IMR-90 (cell line): ENCODE measurements at regions not wholly inside any gene's neighbourhood (a gene's known extent, or its start where the extent isn't known, plus 50 kb on each side); places are given as distances from the start of the nearest gene placed in this dataset.

ENCODE experiments used
- ATAC-seq: fragments of 200-7000 bp; cut with Tn5 transposase; 2 replicates; pipeline ENCODE4 v1.9.1; 2020; ENCODE audit warnings: low read depth, mild to moderate bottlenecking, moderate library complexity
- BruUV-seq: library from RNA; stranded (reverse); fragments of 400-500 nt; replicated peaks from 2 replicates; lab custom pipeline; 2021; lab: Mats Ljungman, UMichigan
- CTCF ChIA-PET: fragments of 300-600 bp; formaldehyde crosslinking; extraction: SDS; loops from one replicate; lab custom pipeline; 2021; ENCODE audit warnings: antibody characterized with exemption; lab: Yijun Ruan, JAX
- POLR2A ChIA-PET: fragments of 300-600 bp; sonication (Branson Sonifier 250); formaldehyde crosslinking; loops from one replicate; lab custom pipeline; 2022; ENCODE audit warnings: antibody characterized with exemption; ENCODE audit not compliant: unreplicated experiment; lab: Charles Lee
- DNase-seq: peaks from one replicate; pipeline ENCODE4 v3.0.0; 2013
- H2AFZ ChIP-seq: replicated peaks from 2 replicates; pipeline ENCODE3; 2013; ENCODE audit warnings: low read length, mild to moderate bottlenecking; ENCODE audit not compliant: poor library complexity
- H2AK5ac ChIP-seq: 2 replicates; pipeline ENCODE4 v1.6.1; 2013; ENCODE audit warnings: low read depth, low read length, inconsistent platforms
- H2AK9ac ChIP-seq: replicated peaks from 2 replicates; pipeline ENCODE3; 2013; ENCODE audit warnings: mild to moderate bottlenecking, low read depth, low read length, moderate library complexity; ENCODE audit not compliant: poor library complexity
- H2BK120ac ChIP-seq: 2 replicates; pipeline ENCODE4 v1.6.1; 2013; ENCODE audit warnings: low read depth, low read length, inconsistent platforms
- H2BK15ac ChIP-seq: 3 replicates; pipeline ENCODE4 v1.6.1; 2013; ENCODE audit warnings: low read depth, low read length, inconsistent platforms
- H2BK20ac ChIP-seq: 2 replicates; pipeline ENCODE4 v1.6.1; 2013; ENCODE audit warnings: low read depth, mild to moderate bottlenecking, inconsistent platforms, low read length, moderate library complexity
- H2BK5ac ChIP-seq: 2 replicates; pipeline ENCODE4 v1.6.1; 2013; ENCODE audit warnings: mild to moderate bottlenecking, low read depth, low read length, inconsistent platforms; ENCODE audit not compliant: poor library complexity, severe bottlenecking
- H3K14ac ChIP-seq: replicated peaks from 2 replicates; pipeline ENCODE4 v1.6.1; 2013; ENCODE audit warnings: low read depth, low read length, inconsistent platforms
- H3K18ac ChIP-seq: 2 replicates; pipeline ENCODE4 v1.6.1; 2013; ENCODE audit warnings: low read depth, low read length, control low read depth
- H3K23ac ChIP-seq: 2 replicates; pipeline ENCODE4 v1.6.1; 2013; ENCODE audit warnings: low read depth, low read length, inconsistent platforms
- H3K27ac ChIP-seq: 2 replicates; pipeline ENCODE4 v1.5.1; 2013; ENCODE audit warnings: mild to moderate bottlenecking, control low read depth, low read length; ENCODE audit not compliant: insufficient read depth
- H3K27me3 ChIP-seq: 2 replicates; pipeline ENCODE4 v1.6.1; 2013; ENCODE audit warnings: low read length; ENCODE audit not compliant: control insufficient read depth, insufficient read depth
- H3K36me3 ChIP-seq: 2 replicates; pipeline ENCODE4 v1.6.1; 2013; ENCODE audit warnings: low read length, mixed read lengths; ENCODE audit not compliant: control insufficient read depth, insufficient read depth
- H3K4ac ChIP-seq: 2 replicates; pipeline ENCODE4 v1.6.1; 2013; ENCODE audit warnings: low read depth, low read length, inconsistent platforms
- H3K4me1 ChIP-seq: 2 replicates; pipeline ENCODE4 v1.6.1; 2013; ENCODE audit warnings: low read length, mixed read lengths; ENCODE audit not compliant: control insufficient read depth, insufficient read depth
- H3K4me2 ChIP-seq: 2 replicates; pipeline ENCODE4 v1.6.1; 2013; ENCODE audit warnings: low read depth, mild to moderate bottlenecking, control low read depth, low read length, moderate library complexity
- H3K4me3 ChIP-seq: 2 replicates; pipeline ENCODE4 v1.5.1; 2013; ENCODE audit warnings: low read depth, mild to moderate bottlenecking, control low read depth, low read length, moderate library complexity; ENCODE audit not compliant: insufficient read depth
- H3K56ac ChIP-seq: 2 replicates; pipeline ENCODE4 v1.6.1; 2013; ENCODE audit warnings: low read length, inconsistent platforms; ENCODE audit not compliant: insufficient read depth; ENCODE audit errors: extremely low read depth
- H3K79me1 ChIP-seq, 2 experiments: 2 replicates each; pipeline ENCODE4 v1.6.1; 2013; ENCODE audit warnings: low read length in 2 of 2, inconsistent platforms in 1 of 2, low read depth in 1 of 2
- H3K9ac ChIP-seq: 2 replicates; pipeline ENCODE4 v1.6.1; 2013; ENCODE audit warnings: low read depth, low read length, control low read depth
- H3K9me1 ChIP-seq: 2 replicates; pipeline ENCODE4 v1.6.1; 2013; ENCODE audit warnings: low read length, inconsistent platforms; ENCODE audit not compliant: insufficient read depth
- H3K9me3 ChIP-seq: 2 replicates; pipeline ENCODE4 v1.6.1; 2013; ENCODE audit warnings: low read length; ENCODE audit not compliant: control insufficient read depth, insufficient read depth
- H4K20me1 ChIP-seq: 2 replicates; pipeline ENCODE4 v1.6.1; 2013; ENCODE audit warnings: low read length, inconsistent platforms; ENCODE audit not compliant: insufficient read depth
- H4K5ac ChIP-seq: 2 replicates; pipeline ENCODE4 v1.6.1; 2013; ENCODE audit warnings: mild to moderate bottlenecking, low read depth, low read length, control low read depth
- H4K8ac ChIP-seq, 2 experiments: 2 replicates each; pipeline ENCODE4 v1.6.1; 2013; ENCODE audit warnings: low read depth in 2 of 2, low read length in 2 of 2, control low read depth in 1 of 2, inconsistent platforms in 1 of 2
- H4K91ac ChIP-seq: 2 replicates; pipeline ENCODE4 v1.6.1; 2013; ENCODE audit warnings: low read depth, low read length, inconsistent platforms; ENCODE audit not compliant: insufficient read depth
- BHLHE40 ChIP-seq: fragments of 150-350 bp; IDR thresholded peaks from 2 replicates; pipeline ENCODE4 v1.6.1; 2016; ENCODE audit warnings: mild to moderate bottlenecking, low read depth, low read length
- CEBPB ChIP-seq: IDR thresholded peaks from 2 replicates; pipeline ENCODE4 v1.6.1; 2012; ENCODE audit warnings: low read depth, low read length, improper control_type of control experiment
- CHD1 ChIP-seq: IDR thresholded peaks from 2 replicates; pipeline ENCODE4 v1.6.1; 2012; ENCODE audit warnings: low read depth, low read length, improper control_type of control experiment
- FOS ChIP-seq: fragments of 150-350 bp; IDR thresholded peaks from 2 replicates; pipeline ENCODE4 v1.6.1; 2016; ENCODE audit warnings: low read depth, low read length
- MAFK ChIP-seq: IDR thresholded peaks from 2 replicates; pipeline ENCODE4 v1.6.1; 2012; ENCODE audit warnings: low read depth, low read length, improper control_type of control experiment
- MAZ ChIP-seq: IDR thresholded peaks from 2 replicates; pipeline ENCODE4 v1.6.1; 2012; ENCODE audit warnings: low read depth, mild to moderate bottlenecking, low read length, improper control_type of control experiment, moderate library complexity, borderline replicate concordance
- MXI1 ChIP-seq: IDR thresholded peaks from 2 replicates; pipeline ENCODE4 v1.6.1; 2012; ENCODE audit warnings: low read depth, mild to moderate bottlenecking, low read length, moderate library complexity, borderline replicate concordance
- NFE2L2 ChIP-seq: fragments of 150-350 bp; IDR thresholded peaks from 2 replicates; pipeline ENCODE4 v1.6.1; 2016; ENCODE audit warnings: low read depth, mild to moderate bottlenecking, low read length
- POLR2A ChIP-seq: IDR thresholded peaks from 2 replicates; pipeline ENCODE4 v1.6.1; 2012; ENCODE audit warnings: mild to moderate bottlenecking, low read depth, low read length
- RAD21 ChIP-seq: IDR thresholded peaks from 2 replicates; pipeline ENCODE4 v1.6.1; 2012; ENCODE audit warnings: low read length, improper control_type of control experiment
- RCOR1 ChIP-seq: IDR thresholded peaks from 2 replicates; pipeline ENCODE4 v1.6.1; 2012; ENCODE audit warnings: mild to moderate bottlenecking, low read length, improper control_type of control experiment; ENCODE audit not compliant: insufficient replicate concordance
- RFX5 ChIP-seq: IDR thresholded peaks from 2 replicates; pipeline ENCODE4 v1.8.0; 2012; ENCODE audit warnings: low read depth, mild to moderate bottlenecking, low read length, moderate library complexity
- SMC3 ChIP-seq: fragments of 150-350 bp; IDR thresholded peaks from 2 replicates; pipeline ENCODE4 v1.6.1; 2016; ENCODE audit warnings: low read depth, mild to moderate bottlenecking, antibody characterized with exemption, low read length, moderate library complexity
- WGBS, 2 experiments: methylation state at CpG; one replicate each; pipeline versions ENCODE4 v1.1.5 to v1.1.7; 2013; ENCODE audit warnings: missing lambda C conversion rate in 2 of 2; ENCODE audit not compliant: insufficient read length in 1 of 2; ENCODE audit errors: extremely low coverage in 2 of 2; 5-methylcytosine and 5-hydroxymethylcytosine counted together
- dilution Hi-C: fragments of 300-500 bp; cut with HindIII; formaldehyde crosslinking; loops from one replicate; pipeline ENCODE4 v1.14.3; 2018; ENCODE audit warnings: low sequenced_read_pairs; ENCODE audit not compliant: unreplicated experiment
- in situ Hi-C: fragments of 300-500 bp; cut with MboI; formaldehyde crosslinking; loops from 3 replicates; pipeline ENCODE4 v1.14.3; 2019; ENCODE audit warnings: low sequenced_read_pairs, inconsistent platforms, mixed read lengths
- intact Hi-C: fragments of 100-400 bp; cut with micrococcal nuclease; formaldehyde crosslinking; loops from 2 replicates; pipeline ENCODE4 v1.10.0; 2022
- TF ChIP-seq, protein P1 (sequence below): fragments of 150-350 bp; IDR thresholded peaks from 2 replicates; pipeline ENCODE4 v1.6.1; 2017; ENCODE audit warnings: mild to moderate bottlenecking, antibody characterized with exemption, low read length, low read depth
- TF ChIP-seq, protein P2 (sequence below): fragments of 150-350 bp; IDR thresholded peaks from 2 replicates; pipeline ENCODE4 v1.6.1; 2016; ENCODE audit warnings: low read depth, mild to moderate bottlenecking, low read length, moderate library complexity, borderline replicate concordance
- TF ChIP-seq, protein P3 (sequence below): conservative IDR thresholded peaks from 2 replicates; pipeline ENCODE4 v1.5.1; 2012; ENCODE audit warnings: mild to moderate bottlenecking, low read depth, low read length, improper control_type of control experiment

DNA sequence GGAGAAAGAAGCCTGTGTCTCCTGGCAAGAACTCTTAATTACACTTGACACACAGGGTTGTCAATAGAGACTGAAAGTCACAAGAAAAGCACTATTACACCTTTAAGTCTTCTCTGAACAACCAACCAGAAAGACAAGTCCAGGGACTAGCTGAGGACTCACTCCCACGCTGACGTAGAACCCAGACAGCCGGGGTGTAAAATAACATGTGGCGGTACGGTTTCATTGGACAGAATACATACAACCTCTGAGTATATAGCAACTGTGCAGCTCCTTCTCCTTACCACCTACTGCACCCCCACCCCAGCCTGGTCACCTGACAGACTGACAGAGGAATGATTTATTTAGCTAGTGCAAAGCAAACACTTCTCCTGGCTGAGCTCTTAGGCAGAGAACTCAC lies 103.4 kb upstream of the RASEF start:
- DNase-seq = no peak
- no peaks in the 10 kb centered on the region for H3K27me3 ChIP-seq
- no peaks in the 10 kb centered on the region for H4K20me1 ChIP-seq
- POLR2A ChIA-PET = no interaction called here
- in situ Hi-C loops = no loop called here
- no CpG with 5 or more reads among the region's 5 CpGs for WGBS, 2 experiments
- no peak overlapping the region for H4K5ac ChIP-seq
- H2BK5ac ChIP-seq = no peak overlapping the region
- no peak overlapping the region for H3K4me2 ChIP-seq
- no peak overlapping the region for H2BK15ac ChIP-seq
- BruUV-seq = no TSS peak
- H3K79me1 ChIP-seq = no peaks in the 10 kb centered on the region
- dilution Hi-C loops = no loop called here
- no peak overlapping the region for H3K4me3 ChIP-seq
- no peak for TF ChIP-seq RAD21
- TF ChIP-seq SMC3 = no peak
- TF ChIP-seq MXI1 = no peak
- no peak for TF ChIP-seq RCOR1
- TF ChIP-seq, protein P1, sequence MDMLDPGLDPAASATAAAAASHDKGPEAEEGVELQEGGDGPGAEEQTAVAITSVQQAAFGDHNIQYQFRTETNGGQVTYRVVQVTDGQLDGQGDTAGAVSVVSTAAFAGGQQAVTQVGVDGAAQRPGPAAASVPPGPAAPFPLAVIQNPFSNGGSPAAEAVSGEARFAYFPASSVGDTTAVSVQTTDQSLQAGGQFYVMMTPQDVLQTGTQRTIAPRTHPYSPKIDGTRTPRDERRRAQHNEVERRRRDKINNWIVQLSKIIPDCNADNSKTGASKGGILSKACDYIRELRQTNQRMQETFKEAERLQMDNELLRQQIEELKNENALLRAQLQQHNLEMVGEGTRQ = no peak
- no peak for TF ChIP-seq FOS
- TF ChIP-seq CHD1 = no peak
- TF ChIP-seq CEBPB = no peak
- no peak for TF ChIP-seq MAZ
- no peak for TF ChIP-seq RFX5
- TF ChIP-seq, protein P2, sequence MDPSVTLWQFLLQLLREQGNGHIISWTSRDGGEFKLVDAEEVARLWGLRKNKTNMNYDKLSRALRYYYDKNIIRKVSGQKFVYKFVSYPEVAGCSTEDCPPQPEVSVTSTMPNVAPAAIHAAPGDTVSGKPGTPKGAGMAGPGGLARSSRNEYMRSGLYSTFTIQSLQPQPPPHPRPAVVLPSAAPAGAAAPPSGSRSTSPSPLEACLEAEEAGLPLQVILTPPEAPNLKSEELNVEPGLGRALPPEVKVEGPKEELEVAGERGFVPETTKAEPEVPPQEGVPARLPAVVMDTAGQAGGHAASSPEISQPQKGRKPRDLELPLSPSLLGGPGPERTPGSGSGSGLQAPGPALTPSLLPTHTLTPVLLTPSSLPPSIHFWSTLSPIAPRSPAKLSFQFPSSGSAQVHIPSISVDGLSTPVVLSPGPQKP = no peak
- TF ChIP-seq, protein P3, sequence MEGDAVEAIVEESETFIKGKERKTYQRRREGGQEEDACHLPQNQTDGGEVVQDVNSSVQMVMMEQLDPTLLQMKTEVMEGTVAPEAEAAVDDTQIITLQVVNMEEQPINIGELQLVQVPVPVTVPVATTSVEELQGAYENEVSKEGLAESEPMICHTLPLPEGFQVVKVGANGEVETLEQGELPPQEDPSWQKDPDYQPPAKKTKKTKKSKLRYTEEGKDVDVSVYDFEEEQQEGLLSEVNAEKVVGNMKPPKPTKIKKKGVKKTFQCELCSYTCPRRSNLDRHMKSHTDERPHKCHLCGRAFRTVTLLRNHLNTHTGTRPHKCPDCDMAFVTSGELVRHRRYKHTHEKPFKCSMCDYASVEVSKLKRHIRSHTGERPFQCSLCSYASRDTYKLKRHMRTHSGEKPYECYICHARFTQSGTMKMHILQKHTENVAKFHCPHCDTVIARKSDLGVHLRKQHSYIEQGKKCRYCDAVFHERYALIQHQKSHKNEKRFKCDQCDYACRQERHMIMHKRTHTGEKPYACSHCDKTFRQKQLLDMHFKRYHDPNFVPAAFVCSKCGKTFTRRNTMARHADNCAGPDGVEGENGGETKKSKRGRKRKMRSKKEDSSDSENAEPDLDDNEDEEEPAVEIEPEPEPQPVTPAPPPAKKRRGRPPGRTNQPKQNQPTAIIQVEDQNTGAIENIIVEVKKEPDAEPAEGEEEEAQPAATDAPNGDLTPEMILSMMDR = no peak
- no peak for TF ChIP-seq NFE2L2
- TF ChIP-seq MAFK = no peak
- TF ChIP-seq POLR2A = no peak
- no peak for TF ChIP-seq BHLHE40
- intact Hi-C loops = no loop called here
- CTCF ChIA-PET = no interaction called here
- H2AK5ac ChIP-seq = no peak overlapping the region
- no peak overlapping the region for H2BK20ac ChIP-seq
- H4K91ac ChIP-seq = no peak overlapping the region
- no peak overlapping the region for H3K27ac ChIP-seq
- no peak overlapping the region for H2AK9ac ChIP-seq
- no peaks in the 10 kb centered on the region for H3K9me3 ChIP-seq
- H3K14ac ChIP-seq = no peak overlapping the region
- H2BK120ac ChIP-seq = no peak overlapping the region
- H3K9me1 ChIP-seq = no peaks in the 10 kb centered on the region
- no peak for ATAC-seq
- H3K4ac ChIP-seq = no peak overlapping the region
- H4K8ac ChIP-seq = no peak overlapping the region
- H3K56ac ChIP-seq = no peak overlapping the region
- no peak overlapping the region for H3K18ac ChIP-seq
- no peak overlapping the region for H3K9ac ChIP-seq
- H3K4me1 ChIP-seq = no peaks in the 10 kb centered on the region
- H2AFZ ChIP-seq = no peak overlapping the region
- no peaks in the 10 kb centered on the region for H3K36me3 ChIP-seq
- no peak overlapping the region for H3K23ac ChIP-seq
